PFSK-1 (cell line): ENCODE measurements at regions not wholly inside any gene's neighbourhood (a gene's known extent, or its start where the extent isn't known, plus 50 kb on each side); places are given as distances from the start of the nearest gene placed in this dataset.

Experiments
- FOXP2 ChIP-seq: optimal IDR thresholded peaks from 2 replicates; pipeline ENCODE3; 2011; ENCODE audit warnings: borderline replicate concordance, control low read depth, inconsistent platforms; ENCODE audit not compliant: insufficient read depth; ENCODE audit errors: extremely low read length, extremely low read depth
- POLR2AphosphoS5 ChIP-seq: IDR thresholded peaks from 2 replicates; pipeline ENCODE4 v1.6.1; 2012; ENCODE audit warnings: low read depth, mild to moderate bottlenecking, control low read depth, low read length, moderate library complexity
- REST ChIP-seq, 2 experiments: IDR thresholded peaks; 2 replicates each; pipeline versions ENCODE4 v1.6.1 to v1.8.0; 2011 to 2012; ENCODE audit warnings: low read depth in 2 of 2, low read length in 2 of 2, control low read depth in 1 of 2, inconsistent platforms in 1 of 2, mild to moderate bottlenecking in 1 of 2, moderate library complexity in 1 of 2; ENCODE audit not compliant: insufficient read depth in 1 of 2
- SIN3A ChIP-seq: IDR thresholded peaks from 2 replicates; pipeline ENCODE4 v1.6.1; 2012; ENCODE audit warnings: mild to moderate bottlenecking, low read length, moderate library complexity, borderline replicate concordance; ENCODE audit not compliant: insufficient read depth
- TAF1 ChIP-seq: IDR thresholded peaks from 2 replicates; pipeline ENCODE4 v1.6.1; 2012; ENCODE audit warnings: low read length, control low read depth, borderline replicate concordance; ENCODE audit not compliant: insufficient read depth

GRCh38 chr18:45402485-45403056 is 212.7 kb upstream of the SLC14A2 start:
- no peak for TF ChIP-seq POLR2AphosphoS5
- TF ChIP-seq SIN3A = no peak
- TF ChIP-seq FOXP2 = no peak
- no peak for TF ChIP-seq REST (IDR thresholded peaks at IDR 0.05; ENCODE audit: insufficient read depth in 1 of 2, low read depth in 2 of 2, low read length in 2 of 2)
- TF ChIP-seq TAF1 = no peak

- no peak for TF ChIP-seq TAF1
- TF ChIP-seq FOXP2 = no peak
- TF ChIP-seq REST (IDR thresholded peaks at IDR 0.05; ENCODE audit: insufficient read depth in 1 of 2, low read depth in 2 of 2, low read length in 2 of 2) = no peak
- no peak for TF ChIP-seq SIN3A
- TF ChIP-seq POLR2AphosphoS5 = no peak
Measured at GRCh38 chr18:45403341-45404049, 211.8 kb upstream of the SLC14A2 start.

GRCh38 chr18:45408218-45408617 is 207.1 kb upstream of the SLC14A2 start:
- no peak for TF ChIP-seq TAF1
- TF ChIP-seq FOXP2 = no peak
- TF ChIP-seq REST (IDR thresholded peaks at IDR 0.05; ENCODE audit: insufficient read depth in 1 of 2, low read depth in 2 of 2, low read length in 2 of 2) = no peak
- no peak for TF ChIP-seq SIN3A
- no peak for TF ChIP-seq POLR2AphosphoS5

GRCh38 chr18:45409971-45410370 is 205.3 kb upstream of the SLC14A2 start:
- TF ChIP-seq SIN3A (no peak), FOXP2 (no peak), POLR2AphosphoS5 (no peak), REST (IDR thresholded peaks at IDR 0.05; ENCODE audit: insufficient read depth in 1 of 2, low read depth in 2 of 2, low read length in 2 of 2) (no peak), TAF1 (no peak)
